D721Med (cell line): ENCODE measurements at regions not wholly inside any gene's neighbourhood (a gene's known extent, or its start where the extent isn't known, plus 50 kb on each side); places are given as distances from the start of the nearest gene placed in this dataset.
"Not testable (repeated sequence)": the region's sequence is repeated elsewhere in the genome, so short reads cannot be mapped to it uniquely, and the experiment has no call there.

Experiments
- DNase-seq: peaks from one replicate; pipeline ENCODE4 v3.0.0; 2011; ENCODE audit warnings: low spot score; ENCODE audit not compliant: insufficient read length
- FAIRE-seq: peaks from 2 replicates; lab custom pipeline; 2011; peaks lifted over from hg19 to GRCh38; lab: Jason Lieb, UNC
- CTCF ChIP-seq: IDR thresholded peaks from 2 replicates; pipeline ENCODE4 v1.5.1; 2012; ENCODE audit warnings: mild to moderate bottlenecking, control low read depth; ENCODE audit not compliant: insufficient read depth; ENCODE audit errors: missing control alignments

GRCh38 chr13:44785401-44785800, 203.9 kb downstream of the NUFIP1 start:
- no peak for TF ChIP-seq CTCF
- FAIRE-seq (no peak), DNase-seq (no peak)

- FAIRE-seq (no peak), DNase-seq (no peak)
- no peak for TF ChIP-seq CTCF
Measured at GRCh38 chr13:44784708-44785080, 204.6 kb downstream of the NUFIP1 start.

GRCh38 chr13:44783994-44784707, 205.1 kb downstream of the NUFIP1 start:
- TF ChIP-seq CTCF: no peak
- FAIRE-seq: no peak
- no peak for DNase-seq

GRCh38 chr13:44780591-44781280, 204.6 kb upstream of the TSC22D1 start:
- no peak for FAIRE-seq
- no peak for TF ChIP-seq CTCF
- no peak for DNase-seq

GRCh38 chr13:44778761-44779484, 202.8 kb upstream of the TSC22D1 start:
- FAIRE-seq: no peak
- no peak for TF ChIP-seq CTCF

GRCh38 chr13:44775290-44775689, 199.2 kb upstream of the TSC22D1 start:
- DNase-seq, FAIRE-seq: not testable (repeated sequence)

More at GRCh38 chr13:44778761-44779484, 202.8 kb upstream of the TSC22D1 start:
- no peak for DNase-seq

GRCh38 chr13:44770951-44771350, 194.8 kb upstream of the TSC22D1 start:
- TF ChIP-seq CTCF: no peak
- DNase-seq (no peak), FAIRE-seq (no peak)
